Upper lobe of left lung (tissue), 4 donors: ENCODE measurements at regions not wholly inside any gene's neighbourhood (a gene's known extent, or its start where the extent isn't known, plus 50 kb on each side); places are given as distances from the start of the nearest gene placed in this dataset.

Source experiments
- EP300 ChIP-seq, 4 donors: sonication (generic); formaldehyde crosslinking; IDR thresholded peaks; one replicate each; pipeline ENCODE4 v1.5.1; 2017; ENCODE audit warnings: antibody characterized with exemption in 4 of 4, control low read depth in 2 of 4
- POLR2AphosphoS5 ChIP-seq, 2 donors: sonication (generic); formaldehyde crosslinking; IDR thresholded peaks; one replicate each; pipeline ENCODE4 v1.5.1; 2017; ENCODE audit warnings: antibody characterized with exemption in 2 of 2
- TF ChIP-seq, protein P1 (sequence below), 6 experiments: fragments of 450-650 bp in 4 of 6; fragments of 200-600 bp in 2 of 6; sonication (generic) in 2 of 6; IDR thresholded peaks; one replicate each; pipeline ENCODE4 v1.5.1; 2016 to 2019; ENCODE audit warnings: antibody characterized with exemption in 6 of 6

DNA sequence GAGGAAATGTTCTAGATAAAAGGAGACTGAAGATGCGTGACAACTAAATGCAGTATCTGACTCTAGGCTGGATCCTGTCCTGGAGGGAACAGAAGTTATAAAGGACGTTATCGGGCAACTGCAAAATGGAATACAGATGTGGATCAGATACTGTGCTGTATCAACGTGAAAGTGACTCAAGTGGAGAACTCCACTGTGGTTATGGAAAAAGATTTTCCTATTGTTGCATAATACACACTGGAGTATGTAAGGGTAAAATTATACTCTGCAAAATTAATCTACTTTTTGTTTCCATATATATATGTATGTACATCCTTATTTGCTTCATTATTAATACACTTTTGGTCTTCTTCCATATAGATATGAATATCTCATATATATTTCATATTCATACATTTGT, 654.0 kb downstream of the QKI start:
- TF ChIP-seq, protein P1, sequence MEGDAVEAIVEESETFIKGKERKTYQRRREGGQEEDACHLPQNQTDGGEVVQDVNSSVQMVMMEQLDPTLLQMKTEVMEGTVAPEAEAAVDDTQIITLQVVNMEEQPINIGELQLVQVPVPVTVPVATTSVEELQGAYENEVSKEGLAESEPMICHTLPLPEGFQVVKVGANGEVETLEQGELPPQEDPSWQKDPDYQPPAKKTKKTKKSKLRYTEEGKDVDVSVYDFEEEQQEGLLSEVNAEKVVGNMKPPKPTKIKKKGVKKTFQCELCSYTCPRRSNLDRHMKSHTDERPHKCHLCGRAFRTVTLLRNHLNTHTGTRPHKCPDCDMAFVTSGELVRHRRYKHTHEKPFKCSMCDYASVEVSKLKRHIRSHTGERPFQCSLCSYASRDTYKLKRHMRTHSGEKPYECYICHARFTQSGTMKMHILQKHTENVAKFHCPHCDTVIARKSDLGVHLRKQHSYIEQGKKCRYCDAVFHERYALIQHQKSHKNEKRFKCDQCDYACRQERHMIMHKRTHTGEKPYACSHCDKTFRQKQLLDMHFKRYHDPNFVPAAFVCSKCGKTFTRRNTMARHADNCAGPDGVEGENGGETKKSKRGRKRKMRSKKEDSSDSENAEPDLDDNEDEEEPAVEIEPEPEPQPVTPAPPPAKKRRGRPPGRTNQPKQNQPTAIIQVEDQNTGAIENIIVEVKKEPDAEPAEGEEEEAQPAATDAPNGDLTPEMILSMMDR (IDR thresholded peaks at IDR 0.05): no peak
- TF ChIP-seq EP300 (IDR thresholded peaks at IDR 0.05) (no peak), POLR2AphosphoS5 (IDR thresholded peaks at IDR 0.05) (no peak)
